ENCODE measurements at regions not wholly inside any gene's neighbourhood (a gene's known extent, or its start where the extent isn't known, plus 50 kb on each side); places are given as distances from the start of the nearest gene placed in this dataset.

DNA sequence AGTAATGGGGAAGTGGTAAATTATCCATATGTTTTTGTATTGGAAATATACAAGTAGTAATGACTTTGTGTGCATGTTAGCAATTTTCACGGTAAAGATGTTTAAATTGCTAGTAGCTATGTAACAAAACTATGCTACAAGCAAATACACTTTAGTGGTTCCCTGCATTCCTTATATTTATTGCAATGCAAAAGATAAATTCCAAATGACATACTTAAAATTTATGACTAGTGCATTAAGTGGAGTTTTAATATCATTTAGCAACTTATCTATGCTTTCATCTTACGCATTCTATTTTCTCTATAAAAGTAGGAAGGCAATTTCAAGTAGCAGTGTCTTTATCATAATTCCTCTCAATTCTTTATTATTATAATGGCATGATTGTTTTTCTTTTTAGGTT, 482.8 kb downstream of the SLITRK5 start:
- no CpG with 5 or more reads among the region's 2 CpGs for WGBS, 2 experiments (ENCODE audit: extremely low coverage in 2 of 2, insufficient read length in 1 of 2)
- Histone ChIP-seq H4K5ac (ENCODE audit: low read depth, low read length) (no peak overlapping the region), H4K8ac (ENCODE audit: low read depth in 2 of 2, low read length in 2 of 2) (no peak overlapping the region), H3K4ac (ENCODE audit: low read depth, low read length) (no peak overlapping the region), H3K56ac (ENCODE audit: extremely low read depth, insufficient read depth, low read length) (no peak overlapping the region), H3K14ac (replicated peaks; ENCODE audit: low read depth, low read length) (no peak overlapping the region), H2BK15ac (ENCODE audit: low read depth, low read length) (no peak overlapping the region), H3K9ac (ENCODE audit: low read depth, low read length) (no peak overlapping the region), H4K20me1 (ENCODE audit: insufficient read depth, low read length) (no peaks in the 10 kb centered on the region), H2BK20ac (ENCODE audit: low read depth, low read length) (no peak overlapping the region), H3K23ac (ENCODE audit: low read depth, low read length) (no peak overlapping the region), H3K79me1 (ENCODE audit: low read depth in 1 of 2, low read length in 2 of 2) (no peaks in the 10 kb centered on the region), H3K9me3 (ENCODE audit: control insufficient read depth, insufficient read depth, low read length) (peaks cover 14% of the 10 kb centered on the region), H3K9me1 (ENCODE audit: insufficient read depth, low read length) (no peaks in the 10 kb centered on the region), H2AFZ (replicated peaks; ENCODE audit: low read length, poor library complexity) (no peak overlapping the region), H3K4me2 (ENCODE audit: low read depth, low read length) (no peak overlapping the region), H2AK9ac (replicated peaks; ENCODE audit: low read depth, low read length, poor library complexity) (no peak overlapping the region), H2BK5ac (ENCODE audit: low read depth, low read length, poor library complexity, severe bottlenecking) (no peak overlapping the region), H3K27ac (ENCODE audit: insufficient read depth, low read length) (no peak overlapping the region), H3K4me1 (ENCODE audit: control insufficient read depth, insufficient read depth, low read length) (no peaks in the 10 kb centered on the region), H3K27me3 (ENCODE audit: control insufficient read depth, insufficient read depth, low read length) (no peaks in the 10 kb centered on the region), H2BK120ac (ENCODE audit: low read depth, low read length) (no peak overlapping the region), H3K4me3 (ENCODE audit: insufficient read depth, low read depth, low read length) (no peak overlapping the region), H4K91ac (ENCODE audit: insufficient read depth, low read depth, low read length) (no peak overlapping the region), H3K36me3 (ENCODE audit: control insufficient read depth, insufficient read depth, low read length) (no peaks in the 10 kb centered on the region), H2AK5ac (ENCODE audit: low read depth, low read length) (no peak overlapping the region), H3K18ac (ENCODE audit: low read depth, low read length) (no peak overlapping the region)
- in situ Hi-C loops (cut with MboI; ENCODE audit: low sequenced_read_pairs) (no loop called here), dilution Hi-C loops (cut with HindIII; ENCODE audit: low sequenced_read_pairs, unreplicated experiment) (no loop called here), intact Hi-C loops (cut with micrococcal nuclease) (no loop called here)
- ATAC-seq (ENCODE audit: low read depth) (no peak), DNase-seq (no peak)
- TF ChIP-seq, protein P1, sequence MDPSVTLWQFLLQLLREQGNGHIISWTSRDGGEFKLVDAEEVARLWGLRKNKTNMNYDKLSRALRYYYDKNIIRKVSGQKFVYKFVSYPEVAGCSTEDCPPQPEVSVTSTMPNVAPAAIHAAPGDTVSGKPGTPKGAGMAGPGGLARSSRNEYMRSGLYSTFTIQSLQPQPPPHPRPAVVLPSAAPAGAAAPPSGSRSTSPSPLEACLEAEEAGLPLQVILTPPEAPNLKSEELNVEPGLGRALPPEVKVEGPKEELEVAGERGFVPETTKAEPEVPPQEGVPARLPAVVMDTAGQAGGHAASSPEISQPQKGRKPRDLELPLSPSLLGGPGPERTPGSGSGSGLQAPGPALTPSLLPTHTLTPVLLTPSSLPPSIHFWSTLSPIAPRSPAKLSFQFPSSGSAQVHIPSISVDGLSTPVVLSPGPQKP (IDR thresholded peaks at IDR 0.05; ENCODE audit: borderline replicate concordance, low read depth, low read length) = no peak
- TF ChIP-seq POLR2A (IDR thresholded peaks at IDR 0.05; ENCODE audit: low read depth, low read length) (no peak), RFX5 (IDR thresholded peaks at IDR 0.05; ENCODE audit: low read depth, low read length) (no peak), CEBPB (IDR thresholded peaks at IDR 0.05; ENCODE audit: low read depth, low read length) (no peak), RAD21 (IDR thresholded peaks at IDR 0.05; ENCODE audit: low read length) (no peak), MAZ (IDR thresholded peaks at IDR 0.05; ENCODE audit: borderline replicate concordance, low read depth, low read length) (no peak)
- TF ChIP-seq, protein P2, sequence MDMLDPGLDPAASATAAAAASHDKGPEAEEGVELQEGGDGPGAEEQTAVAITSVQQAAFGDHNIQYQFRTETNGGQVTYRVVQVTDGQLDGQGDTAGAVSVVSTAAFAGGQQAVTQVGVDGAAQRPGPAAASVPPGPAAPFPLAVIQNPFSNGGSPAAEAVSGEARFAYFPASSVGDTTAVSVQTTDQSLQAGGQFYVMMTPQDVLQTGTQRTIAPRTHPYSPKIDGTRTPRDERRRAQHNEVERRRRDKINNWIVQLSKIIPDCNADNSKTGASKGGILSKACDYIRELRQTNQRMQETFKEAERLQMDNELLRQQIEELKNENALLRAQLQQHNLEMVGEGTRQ (IDR thresholded peaks at IDR 0.05; ENCODE audit: low read depth, low read length) = no peak
- CTCF ChIA-PET = no interaction called here
- POLR2A ChIA-PET (ENCODE audit: unreplicated experiment) = no interaction called here
- BruUV-seq (replicated peaks) = no TSS peak

All from IMR-90 (cell line).